GM12878 (cell line): ENCODE measurements at regions not wholly inside any gene's neighbourhood (a gene's known extent, or its start where the extent isn't known, plus 50 kb on each side); places are given as distances from the start of the nearest gene placed in this dataset.

ENCODE experiments used
- ATAC-seq: fragments of 200-7000 bp; cut with Tn5 transposase; 3 replicates; pipeline ENCODE4 v1.9.1; 2020; ENCODE audit warnings: mild to moderate bottlenecking, moderate library complexity
- BruUV-seq: library from RNA; stranded (reverse); fragments of 400-500 nt; replicated peaks from 2 replicates; lab custom pipeline; 2021; lab: Mats Ljungman, UMichigan
- CTCF ChIA-PET: fragments of 300-600 bp; sonication (Branson Sonifier 250); formaldehyde crosslinking; extraction: SDS; loops from one replicate; lab custom pipeline; 2021; ENCODE audit warnings: inconsistent platforms; lab: Yijun Ruan, JAX
- POLR2A ChIA-PET: fragments of 350-600 bp; formaldehyde crosslinking; extraction: SDS; loops from one replicate; lab custom pipeline; 2021; ENCODE audit warnings: inconsistent platforms; lab: Charles Lee
- RAD21 ChIA-PET: fragments of 300-600 bp; sonication (Branson Sonifier 250); formaldehyde crosslinking; loops from one replicate; lab custom pipeline; 2023; ENCODE audit warnings: antibody characterized with exemption; ENCODE audit not compliant: unreplicated experiment; lab: Charles Lee
- SMC1A ChIA-PET: fragments of 300-600 bp; sonication (Branson Sonifier 250); formaldehyde crosslinking; loops from one replicate; lab custom pipeline; 2023; ENCODE audit not compliant: unreplicated experiment, uncharacterized antibody; lab: Charles Lee
- DNase-seq: peaks from one replicate; pipeline ENCODE4 v3.0.0-alpha.2; 2011; ENCODE audit warnings: low read depth, low spot score
- FAIRE-seq: peaks from 3 replicates; lab custom pipeline; 2011; peaks lifted over from hg19 to GRCh38; lab: Jason Lieb, UNC
- H2AFZ ChIP-seq: 2 replicates; pipeline ENCODE4 v1.6.0; 2011; ENCODE audit warnings: low read depth, low read length, control low read depth; ENCODE audit not compliant: control insufficient read depth
- H3K27ac ChIP-seq: 2 replicates; pipeline ENCODE4 v1.5.1; 2011; ENCODE audit warnings: control low read depth; ENCODE audit not compliant: control insufficient read depth, insufficient read depth
- H3K27me3 ChIP-seq, 2 experiments: replicated peaks in 1 of 2; 2 replicates each; pipeline versions ENCODE4 v1.6.0 to v1.6.1; 2011; ENCODE audit warnings: low read length in 1 of 2; ENCODE audit not compliant: control insufficient read depth in 2 of 2, insufficient read depth in 2 of 2
- H3K36me3 ChIP-seq, 2 experiments: 2 replicates each; pipeline ENCODE4 v1.5.1; 2011; ENCODE audit warnings: low read length in 1 of 2; ENCODE audit not compliant: control insufficient read depth in 2 of 2, insufficient read depth in 2 of 2
- H3K4me1 ChIP-seq: 2 replicates; pipeline ENCODE4 v1.6.1; 2011; ENCODE audit warnings: mild to moderate bottlenecking, low read length, moderate library complexity, mixed read lengths; ENCODE audit not compliant: control insufficient read depth, insufficient read depth
- H3K4me2 ChIP-seq: 2 replicates; pipeline ENCODE4 v1.6.0; 2011; ENCODE audit warnings: control low read depth; ENCODE audit not compliant: control insufficient read depth, insufficient read depth
- H3K4me3 ChIP-seq: fragments of 200-600 bp; sonication (generic); 2 replicates; pipeline ENCODE4 v1.5.1; 2016
- H3K79me2 ChIP-seq: 2 replicates; pipeline ENCODE4 v1.6.0; 2011; ENCODE audit warnings: low read length; ENCODE audit not compliant: control insufficient read depth, insufficient read depth
- H3K9ac ChIP-seq: 2 replicates; pipeline ENCODE4 v1.8.0; 2011; ENCODE audit warnings: low read length, control low read depth, mixed read lengths; ENCODE audit not compliant: control insufficient read depth, insufficient read depth
- H3K9me3 ChIP-seq: replicated peaks from 3 replicates; pipeline ENCODE4 v1.5.1; 2011; ENCODE audit warnings: mild to moderate bottlenecking, low read length; ENCODE audit not compliant: control insufficient read depth, insufficient read depth
- H4K20me1 ChIP-seq: 2 replicates; pipeline ENCODE4 v1.6.0; 2011; ENCODE audit not compliant: control insufficient read depth, insufficient read depth
- ATF2 ChIP-seq: IDR thresholded peaks from 2 replicates; pipeline ENCODE4 v1.6.1; 2012; ENCODE audit warnings: low read length, inconsistent platforms
- CBFB ChIP-seq: IDR thresholded peaks from 2 replicates; pipeline ENCODE4 v1.6.1; 2016; ENCODE audit warnings: antibody characterized with exemption, low read depth
- CHD4 ChIP-seq: fragments of 200-600 bp; sonication (generic); IDR thresholded peaks from 2 replicates; pipeline ENCODE4 v1.6.1; 2016; ENCODE audit warnings: mild to moderate bottlenecking
- FOXM1 ChIP-seq: IDR thresholded peaks from 2 replicates; pipeline ENCODE4 v1.6.1; 2012; ENCODE audit warnings: low read depth, mild to moderate bottlenecking, inconsistent platforms, low read length, moderate library complexity
- HSF1 ChIP-seq: fragments of 150-350 bp; IDR thresholded peaks from 2 replicates; pipeline ENCODE4 v1.6.1; 2014; ENCODE audit warnings: mild to moderate bottlenecking, low read depth, low read length
- MTA3 ChIP-seq: IDR thresholded peaks from 2 replicates; pipeline ENCODE4 v1.6.1; 2012; ENCODE audit warnings: low read length, inconsistent platforms, borderline replicate concordance
- POLR2AphosphoS5 ChIP-seq: IDR thresholded peaks from 2 replicates; pipeline ENCODE4 v1.6.1; 2011; ENCODE audit warnings: mild to moderate bottlenecking, low read length, inconsistent platforms
- RCOR1 ChIP-seq: conservative IDR thresholded peaks from 2 replicates; pipeline ENCODE4 v1.6.1; 2012; ENCODE audit warnings: low read depth, low read length, improper control_type of control experiment
- RELB ChIP-seq: fragments of 450-650 bp; IDR thresholded peaks from 2 replicates; pipeline ENCODE4 v1.6.1; 2017; ENCODE audit warnings: low read depth, mild to moderate bottlenecking, moderate library complexity
- RFX5 ChIP-seq: IDR thresholded peaks from 2 replicates; pipeline ENCODE4 v1.6.1; 2011; ENCODE audit warnings: low read depth, low read length, improper control_type of control experiment
- SMAD1 ChIP-seq: fragments of 450-650 bp; IDR thresholded peaks from 2 replicates; pipeline ENCODE4 v1.6.1; 2018; ENCODE audit warnings: mild to moderate bottlenecking, low read depth; ENCODE audit not compliant: partially characterized antibody
- SREBF1 ChIP-seq: IDR thresholded peaks from 2 replicates; pipeline ENCODE4 v1.6.1; 2012; ENCODE audit warnings: mild to moderate bottlenecking, low read length
- SRF ChIP-seq, 2 experiments: IDR thresholded peaks; 2 replicates each; pipeline ENCODE4 v1.6.1; 2011; ENCODE audit warnings: low read depth in 2 of 2, low read length in 2 of 2, mild to moderate bottlenecking in 1 of 2, moderate library complexity in 1 of 2
- USF1 ChIP-seq: IDR thresholded peaks from 2 replicates; pipeline ENCODE4 v1.6.1; 2011; ENCODE audit warnings: borderline replicate concordance, low read depth, mild to moderate bottlenecking, moderate library complexity, mixed read lengths, low read length; ENCODE audit not compliant: insufficient read depth; ENCODE audit errors: extremely low read length
- ZBED1 ChIP-seq: IDR thresholded peaks from 2 replicates; pipeline ENCODE4 v1.6.1; 2016; ENCODE audit warnings: borderline replicate concordance
- ZNF622 ChIP-seq: fragments of 450-650 bp; IDR thresholded peaks from 2 replicates; pipeline ENCODE4 v1.6.1; 2017; ENCODE audit warnings: mild to moderate bottlenecking, inconsistent platforms
- whole genome bisulfite sequencing: methylation state at CpG from one replicate; pipeline ENCODE4 v1.1.6; 2016; ENCODE audit warnings: low lambda C conversion rate; ENCODE audit not compliant: insufficient replicate concordance, insufficient coverage; ENCODE audit errors: missing lambda C conversion rate; 5-methylcytosine and 5-hydroxymethylcytosine counted together
- in situ Hi-C: fragments of 300-500 bp; cut with MboI; formaldehyde crosslinking; loops from 9 replicates; pipeline ENCODE4 v1.14.3; 2018; ENCODE audit warnings: mixed read lengths
- intact Hi-C: fragments of 100-400 bp; cut with micrococcal nuclease; formaldehyde crosslinking; loops from one replicate; pipeline ENCODE4 v1.14.2; 2022; ENCODE audit not compliant: unreplicated experiment

- no peaks in the 10 kb centered on the region for H3K4me1 ChIP-seq
- no peaks in the 10 kb centered on the region for H3K36me3 ChIP-seq
- in situ Hi-C loops, result no loop called here
- H2AFZ ChIP-seq, result no peak overlapping the region
- POLR2A ChIA-PET, result no interaction called here
- H3K4me2 ChIP-seq, result no peak overlapping the region
- no peaks in the 10 kb centered on the region for H3K79me2 ChIP-seq
- H3K9me3 ChIP-seq, result no peaks in the 10 kb centered on the region; the same call in 2 of the 3 replicates
- H3K27me3 ChIP-seq, result no peaks in the 10 kb centered on the region
- no peaks in the 10 kb centered on the region for H4K20me1 ChIP-seq
- 38% methylated on average over 5 of the region's 5 CpGs for WGBS
- FAIRE-seq, result no peak
- TF ChIP-seq POLR2AphosphoS5, result no peak
- TF ChIP-seq RFX5, result no peak
- no peak for TF ChIP-seq MTA3
- no peak for TF ChIP-seq SMAD1
- no peak for TF ChIP-seq ZNF622
- no peak for TF ChIP-seq USF1
- TF ChIP-seq ZBED1, result no peak
- no peak for TF ChIP-seq HSF1
- TF ChIP-seq CHD4, result no peak
- no peak for TF ChIP-seq SRF (IDR thresholded peaks at IDR 0.05; ENCODE audit: low read depth in 2 of 2, low read length in 2 of 2)
- TF ChIP-seq ATF2, result no peak
- TF ChIP-seq RCOR1, result no peak
- TF ChIP-seq FOXM1, result no peak
- no peak for TF ChIP-seq CBFB
- no peak for TF ChIP-seq SREBF1
- TF ChIP-seq RELB, result no peak
- TF ChIP-seq, all 136 proteins: peak for 0
- intact Hi-C loops, result no loop called here
- Histone ChIP-seq H3K27ac (no peak overlapping the region), H3K4me3 (no peak overlapping the region), H3K9ac (no peak overlapping the region)
- ATAC-seq (no peak), DNase-seq (no peak)
- BruUV-seq, result no TSS peak
- ChIA-PET RAD21 (no interaction called here), CTCF (no interaction called here), SMC1A (no interaction called here)
Observed at GRCh38 chr22:27685515-27685914, 116.0 kb downstream of the MN1 start.
